H1 (cell line): ENCODE measurements at regions not wholly inside any gene's neighbourhood (a gene's known extent, or its start where the extent isn't known, plus 50 kb on each side); places are given as distances from the start of the nearest gene placed in this dataset.

Source experiments
- CTCF ChIA-PET: fragments of 300-600 bp; sonication (Branson Sonifier 250); formaldehyde crosslinking; loops from one replicate; lab custom pipeline; 2021; ENCODE audit not compliant: partially characterized antibody; lab: Charles Lee
- POLR2A ChIA-PET: fragments of 300-600 bp; sonication (Branson Sonifier 250); formaldehyde crosslinking; loops from one replicate; lab custom pipeline; 2021; ENCODE audit warnings: inconsistent platforms; ENCODE audit not compliant: partially characterized antibody; lab: Charles Lee
- DNase-seq, 2 experiments: peaks; one replicate each; pipeline versions ENCODE4 v3.0.0 to v3.0.0-alpha.2; 2010 to 2022; ENCODE audit warnings: low spot score in 2 of 2, low read depth in 1 of 2, mixed read lengths in 1 of 2
- FAIRE-seq: peaks from 2 replicates; lab custom pipeline; 2011; peaks lifted over from hg19 to GRCh38; lab: Jason Lieb, UNC
- H2AFZ ChIP-seq: 2 replicates; pipeline ENCODE4 v1.8.1; 2012; ENCODE audit warnings: low read length, inconsistent platforms
- H2AK5ac ChIP-seq: 2 replicates; pipeline ENCODE4 v1.6.1; 2013; ENCODE audit warnings: low read depth, low read length
- H2BK120ac ChIP-seq: replicated peaks from 2 replicates; pipeline ENCODE3; 2013; ENCODE audit warnings: low read depth, low read length, inconsistent platforms
- H2BK12ac ChIP-seq: 2 replicates; pipeline ENCODE4 v1.6.1; 2013; ENCODE audit warnings: low read depth, low read length
- H2BK15ac ChIP-seq: 2 replicates; pipeline ENCODE4 v1.6.1; 2013; ENCODE audit warnings: low read length
- H2BK20ac ChIP-seq: 2 replicates; pipeline ENCODE4 v1.6.1; 2013; ENCODE audit warnings: low read length
- H2BK5ac ChIP-seq: 2 replicates; pipeline ENCODE4 v1.6.1; 2013; ENCODE audit warnings: low read depth, low read length
- H3K14ac ChIP-seq: 2 replicates; pipeline ENCODE4 v1.6.1; 2013; ENCODE audit warnings: inconsistent platforms; ENCODE audit not compliant: insufficient read length
- H3K18ac ChIP-seq: 2 replicates; pipeline ENCODE4 v1.6.1; 2013; ENCODE audit warnings: low read length; ENCODE audit errors: extremely low read depth
- H3K23ac ChIP-seq: 2 replicates; pipeline ENCODE4 v1.6.1; 2013; ENCODE audit warnings: inconsistent platforms; ENCODE audit not compliant: insufficient read length
- H3K23me2 ChIP-seq: 2 replicates; pipeline ENCODE4 v1.6.1; 2013; ENCODE audit warnings: low read depth, low read length
- H3K27ac ChIP-seq: 2 replicates; pipeline ENCODE4 v1.6.1; 2011; ENCODE audit warnings: low read depth, low read length, inconsistent platforms
- H3K27me3 ChIP-seq, 4 experiments: replicated peaks in 1 of 4; 1 replicate in 1 of 4; 2 replicates in 3 of 4; pipeline versions ENCODE4 v1.6.1 to v1.8.1; 2011 to 2013; ENCODE audit warnings: low read length in 3 of 4, mild to moderate bottlenecking in 3 of 4, inconsistent platforms in 2 of 4, mixed read lengths in 2 of 4, moderate library complexity in 1 of 4; ENCODE audit not compliant: control insufficient read depth in 3 of 4, insufficient read depth in 3 of 4; ENCODE audit errors: extremely low read depth in 1 of 4
- H3K36me3 ChIP-seq, 4 experiments: 2 replicates each; pipeline versions ENCODE4 v1.6.1 to v1.8.1; 2011 to 2013; ENCODE audit warnings: mild to moderate bottlenecking in 4 of 4, low read length in 3 of 4, moderate library complexity in 2 of 4, control low read depth in 1 of 4, inconsistent platforms in 1 of 4; ENCODE audit not compliant: insufficient read depth in 4 of 4, control insufficient read depth in 2 of 4
- H3K4ac ChIP-seq: replicated peaks from 2 replicates; pipeline ENCODE3; 2013; ENCODE audit warnings: low read length, low read depth, mixed read lengths, inconsistent platforms; ENCODE audit not compliant: insufficient read length
- H3K4me1 ChIP-seq, 4 experiments: replicated peaks in 1 of 4; 1 replicate in 1 of 4; 2 replicates in 3 of 4; pipeline versions ENCODE4 v1.6.1 to v1.8.1; 2011 to 2013; ENCODE audit warnings: low read length in 3 of 4, inconsistent platforms in 2 of 4, mixed read lengths in 1 of 4; ENCODE audit not compliant: insufficient read depth in 4 of 4, control insufficient read depth in 3 of 4
- H3K4me2 ChIP-seq, 2 experiments: 2 replicates each; pipeline versions ENCODE4 v1.6.1 to v1.8.1; 2011 to 2013; ENCODE audit warnings: low read depth in 2 of 2, low read length in 2 of 2, control low read depth in 1 of 2, inconsistent platforms in 1 of 2, mild to moderate bottlenecking in 1 of 2; ENCODE audit not compliant: insufficient read depth in 1 of 2
- H3K4me3 ChIP-seq, 4 experiments: fragments of 200-600, 300-600 bp in 1 of 4; sonication (generic), shearing (Covaris generic), sonication (Bioruptor Twin) in 1 of 4; 2 replicates each; pipeline versions ENCODE4 v1.5.1 to v1.8.1; 2011 to 2016; ENCODE audit warnings: low read length in 4 of 4, low read depth in 3 of 4, control low read depth in 2 of 4, inconsistent platforms in 2 of 4, mild to moderate bottlenecking in 2 of 4, mixed read lengths in 1 of 4, moderate library complexity in 1 of 4; ENCODE audit not compliant: insufficient read depth in 2 of 4; ENCODE audit errors: extremely low read depth in 1 of 4
- H3K56ac ChIP-seq: replicated peaks from 2 replicates; pipeline ENCODE3; 2013; ENCODE audit warnings: low read depth, mild to moderate bottlenecking, mixed read lengths, low read length, inconsistent platforms; ENCODE audit not compliant: insufficient read length
- H3K79me1 ChIP-seq: 2 replicates; pipeline ENCODE4 v1.6.1; 2013; ENCODE audit warnings: low read depth, low read length, control low read depth
- H3K79me2 ChIP-seq, 2 experiments: 2 replicates each; pipeline versions ENCODE4 v1.6.1 to v1.8.1; 2012 to 2013; ENCODE audit warnings: low read length in 2 of 2, mild to moderate bottlenecking in 2 of 2, inconsistent platforms in 1 of 2; ENCODE audit not compliant: insufficient read depth in 2 of 2, control insufficient read depth in 1 of 2
- H3K9ac ChIP-seq, 4 experiments: replicated peaks in 1 of 4; 1 replicate in 1 of 4; 2 replicates in 3 of 4; pipeline versions ENCODE4 v1.6.1 to v1.8.1; 2011 to 2013; ENCODE audit warnings: low read depth in 3 of 4, low read length in 3 of 4, control low read depth in 2 of 4, mild to moderate bottlenecking in 2 of 4, moderate library complexity in 2 of 4, inconsistent platforms in 1 of 4; ENCODE audit errors: extremely low read depth in 1 of 4
- H3K9me3 ChIP-seq, 2 experiments: 2 replicates each; pipeline versions ENCODE4 v1.6.1 to v1.8.1; 2012 to 2013; ENCODE audit warnings: mild to moderate bottlenecking in 2 of 2, moderate library complexity in 2 of 2, control low read depth in 1 of 2, inconsistent platforms in 1 of 2, low read depth in 1 of 2, low read length in 1 of 2, mixed read lengths in 1 of 2; ENCODE audit not compliant: insufficient read depth in 2 of 2
- H4K20me1 ChIP-seq, 2 experiments: replicated peaks in 1 of 2; 2 replicates each; pipeline versions ENCODE3 to v1.8.1; 2011 to 2013; ENCODE audit warnings: inconsistent platforms in 2 of 2, low read length in 2 of 2, mild to moderate bottlenecking in 1 of 2; ENCODE audit not compliant: insufficient read depth in 2 of 2, control insufficient read depth in 1 of 2
- H4K5ac ChIP-seq: 2 replicates; pipeline ENCODE4 v1.6.1; 2013; ENCODE audit warnings: low read length, low read depth, mixed read lengths, inconsistent platforms; ENCODE audit not compliant: insufficient read length
- H4K8ac ChIP-seq: 2 replicates; pipeline ENCODE4 v1.8.0; 2013; ENCODE audit warnings: mild to moderate bottlenecking, moderate library complexity, low read length, inconsistent platforms; ENCODE audit not compliant: insufficient read depth; ENCODE audit errors: extremely low read depth
- H4K91ac ChIP-seq: replicated peaks from 2 replicates; pipeline ENCODE3; 2013; ENCODE audit warnings: low read length, mixed read lengths, inconsistent platforms; ENCODE audit not compliant: insufficient read length
- ZNF274 ChIP-seq: IDR thresholded peaks from 2 replicates; pipeline ENCODE4 v1.7.0; 2012; ENCODE audit warnings: low read length, borderline replicate concordance; ENCODE audit errors: extremely low read depth
- WGBS, 2 experiments: shearing (Covaris generic) in 1 of 2; methylation state at CpG; one replicate each; pipeline versions ENCODE4 v1.1.6 to v1.1.7; 2013 to 2015; ENCODE audit warnings: low lambda C conversion rate in 2 of 2, mixed read lengths in 2 of 2, inconsistent platforms in 1 of 2, low coverage in 1 of 2, missing lambda C conversion rate in 1 of 2; ENCODE audit not compliant: insufficient replicate concordance in 2 of 2, insufficient coverage in 1 of 2, insufficient read length in 1 of 2; ENCODE audit errors: extremely low coverage in 1 of 2, missing lambda C conversion rate in 1 of 2; 5-methylcytosine and 5-hydroxymethylcytosine counted together

DNA sequence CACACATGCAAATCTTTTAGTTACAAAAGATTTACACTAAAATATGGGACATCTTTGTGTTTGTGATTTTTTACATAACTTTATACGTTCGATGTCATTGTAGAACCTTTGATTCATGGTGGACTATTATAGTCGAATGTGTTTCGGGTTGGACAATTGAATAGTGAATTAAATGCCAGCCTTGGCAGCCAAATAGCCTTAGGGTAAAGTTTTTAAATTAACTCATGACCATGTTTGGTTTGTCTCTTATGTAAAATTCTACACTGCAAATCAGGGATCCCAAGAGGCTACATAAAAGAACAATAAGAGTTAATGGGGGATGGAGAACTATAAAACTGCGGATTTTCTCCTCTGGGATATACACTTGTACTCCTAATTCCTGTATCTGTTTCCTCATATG, 1735.6 kb upstream of the SPRY2 start:
- DNase-seq (no peak), FAIRE-seq (no peak)
- Histone ChIP-seq H4K5ac (no peak overlapping the region), H2AK5ac (no peak overlapping the region), H3K79me1 (no peaks in the 10 kb centered on the region), H3K4me3 (no peak overlapping the region), H4K91ac (no peak overlapping the region), H3K27me3 (no peaks in the 10 kb centered on the region), H2AFZ (no peak overlapping the region), H3K79me2 (no peaks in the 10 kb centered on the region), H3K4ac (no peak overlapping the region), H3K36me3 (no peaks in the 10 kb centered on the region), H3K23me2 (no peaks in the 10 kb centered on the region), H2BK15ac (no peak overlapping the region), H4K20me1 (no peaks in the 10 kb centered on the region), H3K4me1 (peaks cover 0 to 4% (median 0%) of the 10 kb centered on the region in 4 experiments; a peak in 1 of 7 replicates), H3K14ac (no peak overlapping the region), H4K8ac (no peak overlapping the region), H3K9ac (no peak overlapping the region), H3K4me2 (no peak overlapping the region), H2BK12ac (no peak overlapping the region), H2BK120ac (no peak overlapping the region), H2BK20ac (no peak overlapping the region), H3K9me3 (no peaks in the 10 kb centered on the region), H3K18ac (no peak overlapping the region), H3K56ac (no peak overlapping the region), H3K27ac (no peak overlapping the region), H3K23ac (no peak overlapping the region), H2BK5ac (no peak overlapping the region)
- 89% methylated on average over 5 of the region's 5 CpGs; no CpG with 5 or more reads in 1 of the 2 experiments for WGBS, 2 experiments
- POLR2A ChIA-PET = no interaction called here
- CTCF ChIA-PET = no interaction called here
- no peak for TF ChIP-seq ZNF274
